Skeletal muscle tissue (tissue), 3 donors: ENCODE measurements at regions not wholly inside any gene's neighbourhood (a gene's known extent, or its start where the extent isn't known, plus 50 kb on each side); places are given as distances from the start of the nearest gene placed in this dataset.

Experiments used
- H3K27ac ChIP-seq: one replicate; pipeline ENCODE4 v1.7.0; 2013; ENCODE audit warnings: mild to moderate bottlenecking, low read depth, low read length, inconsistent platforms
- H3K27me3 ChIP-seq, 3 donors: one replicate each; pipeline ENCODE4 v1.7.0; 2013; ENCODE audit warnings: low read length in 3 of 3; ENCODE audit not compliant: control insufficient read depth in 3 of 3, insufficient read depth in 3 of 3
- H3K36me3 ChIP-seq, 3 donors: one replicate each; pipeline ENCODE4 v1.7.0; 2013; ENCODE audit warnings: low read length in 3 of 3; ENCODE audit not compliant: control insufficient read depth in 3 of 3, insufficient read depth in 3 of 3
- H3K4me1 ChIP-seq, 3 donors: one replicate each; pipeline ENCODE4 v1.7.0; 2013; ENCODE audit warnings: low read length in 3 of 3, mild to moderate bottlenecking in 3 of 3; ENCODE audit not compliant: control insufficient read depth in 3 of 3, insufficient read depth in 3 of 3
- H3K4me3 ChIP-seq, 3 donors: one replicate each; pipeline ENCODE4 v1.7.0; 2013; ENCODE audit warnings: low read length in 3 of 3
- H3K9ac ChIP-seq, 3 donors: one replicate each; pipeline ENCODE4 v1.7.0; 2013; ENCODE audit warnings: low read length in 3 of 3, mild to moderate bottlenecking in 3 of 3, moderate library complexity in 2 of 3, low read depth in 1 of 3
- H3K9me3 ChIP-seq, 3 donors: one replicate each; pipeline ENCODE4 v1.7.0; 2013; ENCODE audit warnings: low read length in 3 of 3; ENCODE audit not compliant: control insufficient read depth in 3 of 3
- donor health status: Osteomylitis.

DNA sequence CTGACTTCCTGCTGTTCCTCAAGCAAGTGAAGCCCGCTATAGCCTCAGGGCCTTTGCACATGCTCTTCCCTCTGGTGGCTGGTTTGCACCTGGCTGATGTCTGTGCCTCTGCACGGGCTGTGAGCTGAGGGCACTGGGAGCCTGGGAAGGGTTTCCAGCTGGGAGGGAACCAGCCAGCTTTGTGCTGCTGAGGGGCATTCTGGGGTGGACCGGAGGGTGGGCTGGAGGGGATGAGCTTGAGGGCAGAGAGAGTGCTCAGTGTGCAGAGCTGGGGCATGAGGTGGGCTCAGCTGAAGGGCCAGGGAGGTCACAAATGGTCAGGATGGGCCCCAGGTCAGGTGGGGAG is 305.7 kb downstream of the MATN1 start:
- no peak overlapping the region for H3K4me3 ChIP-seq
- H3K27ac ChIP-seq, result no peak overlapping the region
- H3K9me3 ChIP-seq, result no peaks in the 10 kb centered on the region
- H3K9ac ChIP-seq, result no peak overlapping the region
- peaks cover 3 to 21% (median 15%) of the 10 kb centered on the region in 3 donors for H3K27me3 ChIP-seq
- no peaks in the 10 kb centered on the region for H3K36me3 ChIP-seq
- H3K4me1 ChIP-seq, result no peaks in the 10 kb centered on the region

DNA sequence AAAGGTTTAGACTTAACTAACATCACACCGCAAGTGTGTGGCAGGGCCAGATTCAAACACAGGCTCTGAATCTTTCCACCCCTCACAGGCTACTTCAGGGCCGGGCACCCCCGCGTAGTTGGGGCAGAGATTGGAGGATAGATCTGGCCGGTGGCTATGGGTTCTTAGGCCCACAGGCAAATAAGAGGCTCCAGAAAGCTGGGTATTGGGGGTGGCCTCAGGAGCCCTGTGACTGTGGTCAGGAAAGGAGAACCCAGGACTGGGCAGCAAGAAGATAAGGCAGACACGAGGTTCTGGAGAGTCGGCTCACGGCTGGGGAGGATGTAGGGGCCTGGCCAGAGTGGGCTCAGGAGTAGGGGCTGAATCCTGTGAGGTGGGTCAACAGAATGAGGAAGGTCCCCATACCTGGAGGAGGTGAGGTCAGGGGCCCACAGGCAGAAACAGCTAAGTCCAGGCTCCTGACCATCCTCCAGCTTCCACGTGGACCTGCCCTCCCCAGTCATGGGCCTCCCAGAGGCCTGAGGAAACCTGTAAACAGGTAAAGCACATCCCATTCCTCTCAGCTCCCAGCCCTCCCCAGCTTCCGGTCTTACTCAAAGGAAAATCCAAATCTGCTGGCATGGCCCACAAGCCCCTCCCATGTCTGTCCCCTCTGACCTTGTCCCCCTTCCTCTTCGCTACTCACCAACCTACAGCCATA is 306.2 kb downstream of the MATN1 start:
- Histone ChIP-seq H3K9ac (no peak overlapping the region), H3K4me3 (no peak overlapping the region), H3K36me3 (no peaks in the 10 kb centered on the region), H3K27me3 (peaks cover 3 to 23% (median 13%) of the 10 kb centered on the region in 3 donors), H3K4me1 (peaks cover 0 to 5% (median 0%) of the 10 kb centered on the region in 3 donors), H3K27ac (no peak overlapping the region), H3K9me3 (no peaks in the 10 kb centered on the region)

- H3K4me3 ChIP-seq, result no peak overlapping the region
- H3K4me1 ChIP-seq, result peaks cover 0 to 7% (median 0%) of the 10 kb centered on the region in 3 donors
- H3K9ac ChIP-seq, result no peak overlapping the region
- peaks cover 1 to 19% (median 8%) of the 10 kb centered on the region in 3 donors for H3K27me3 ChIP-seq
- H3K27ac ChIP-seq, result no peak overlapping the region
- no peaks in the 10 kb centered on the region for H3K36me3 ChIP-seq
- H3K9me3 ChIP-seq, result no peaks in the 10 kb centered on the region
Observed at GRCh38 chr1:30416221-30416820, 307.1 kb downstream of the MATN1 start.

GRCh38 chr1:30415171-30415940 is 308.0 kb downstream of the MATN1 start:
- H3K9me3 ChIP-seq, result no peaks in the 10 kb centered on the region
- H3K9ac ChIP-seq, result no peak overlapping the region
- H3K27me3 ChIP-seq, result peaks cover 0 to 17% (median 6%) of the 10 kb centered on the region in 3 donors
- no peak overlapping the region for H3K27ac ChIP-seq
- no peaks in the 10 kb centered on the region for H3K36me3 ChIP-seq
- H3K4me1 ChIP-seq, result peaks cover 0 to 7% (median 0%) of the 10 kb centered on the region in 3 donors
- H3K4me3 ChIP-seq, result no peak overlapping the region

- Histone ChIP-seq H3K27ac (no peak overlapping the region), H3K36me3 (no peaks in the 10 kb centered on the region), H3K4me1 (peaks cover 0 to 7% (median 0%) of the 10 kb centered on the region in 3 donors), H3K9me3 (no peaks in the 10 kb centered on the region), H3K4me3 (no peak overlapping the region), H3K9ac (no peak overlapping the region), H3K27me3 (peaks cover 0 to 17% (median 5%) of the 10 kb centered on the region in 3 donors)
Observed at GRCh38 chr1:30414851-30415165, 308.6 kb downstream of the MATN1 start.

- H3K36me3 ChIP-seq, result no peaks in the 10 kb centered on the region
- peaks cover 0 to 17% (median 9%) of the 10 kb centered on the region in 3 donors for H3K27me3 ChIP-seq
- H3K4me1 ChIP-seq, result peaks cover 0 to 7% (median 0%) of the 10 kb centered on the region in 3 donors
- H3K9me3 ChIP-seq, result no peaks in the 10 kb centered on the region
- H3K27ac ChIP-seq, result no peak overlapping the region
- no peak overlapping the region for H3K4me3 ChIP-seq
- no peak overlapping the region for H3K9ac ChIP-seq
Observed at GRCh38 chr1:30414086-30414850, 309.1 kb downstream of the MATN1 start.

- peaks cover 0 to 7% (median 0%) of the 10 kb centered on the region in 3 donors for H3K4me1 ChIP-seq
- H3K36me3 ChIP-seq, result no peaks in the 10 kb centered on the region
- no peak overlapping the region for H3K27ac ChIP-seq
- H3K9ac ChIP-seq, result no peak overlapping the region
- no peaks in the 10 kb centered on the region for H3K9me3 ChIP-seq
- peaks cover 0 to 17% (median 9%) of the 10 kb centered on the region in 3 donors for H3K27me3 ChIP-seq
- no peak overlapping the region for H3K4me3 ChIP-seq
Observed at GRCh38 chr1:30413606-30414005, 309.8 kb downstream of the MATN1 start.

GRCh38 chr1:30413111-30413440 is 310.3 kb downstream of the MATN1 start:
- H3K9me3 ChIP-seq, result no peaks in the 10 kb centered on the region
- peaks cover 0 to 7% (median 0%) of the 10 kb centered on the region in 3 donors for H3K4me1 ChIP-seq
- H3K4me3 ChIP-seq, result no peak overlapping the region
- H3K36me3 ChIP-seq, result no peaks in the 10 kb centered on the region
- peaks cover 0 to 17% (median 11%) of the 10 kb centered on the region in 3 donors for H3K27me3 ChIP-seq
- H3K27ac ChIP-seq, result no peak overlapping the region
- no peak overlapping the region for H3K9ac ChIP-seq

DNA sequence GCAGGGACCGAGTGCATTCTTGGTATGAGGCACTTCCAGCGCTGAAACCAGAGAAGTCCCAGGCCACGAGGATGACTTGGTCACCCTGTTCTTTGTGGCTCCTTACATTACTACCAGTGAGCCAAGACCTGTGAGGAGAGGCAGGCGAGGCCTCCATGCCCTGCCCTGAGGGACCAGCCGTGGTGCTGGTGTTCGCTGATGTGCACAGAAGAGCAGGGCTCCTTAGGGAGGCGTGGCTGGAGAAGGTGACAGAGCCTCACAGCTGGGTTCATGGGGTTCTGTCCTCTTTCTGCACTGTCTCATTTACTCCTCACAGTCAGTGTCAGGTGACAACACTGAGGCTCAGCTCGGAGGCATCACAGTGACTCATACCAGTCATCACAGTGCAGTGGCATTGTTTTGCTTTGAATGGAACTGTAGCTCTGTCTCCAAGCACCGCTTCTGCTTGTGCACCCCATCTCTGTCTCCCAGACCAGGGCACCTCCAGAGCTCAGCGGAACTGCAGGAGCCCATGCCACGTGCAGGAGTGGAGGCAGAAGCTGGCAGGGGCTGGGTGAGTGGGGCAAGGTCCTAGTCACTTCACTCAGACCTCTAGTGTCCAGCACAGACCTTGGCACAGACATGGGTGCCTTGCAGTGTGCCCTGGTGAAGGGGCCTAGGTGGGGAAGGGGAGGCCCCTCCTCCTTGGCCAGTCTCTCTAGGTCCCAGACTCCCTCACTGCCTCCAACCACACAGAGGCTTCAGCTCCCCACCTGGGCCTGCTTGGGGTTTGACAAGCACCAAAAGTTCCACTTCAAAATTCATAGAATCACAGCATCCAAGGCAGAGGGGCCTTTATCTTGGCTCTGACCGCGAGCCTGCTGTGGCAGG is 310.9 kb downstream of the MATN1 start:
- Histone ChIP-seq H3K9ac (no peak overlapping the region), H3K36me3 (no peaks in the 10 kb centered on the region), H3K4me1 (peaks cover 0 to 7% (median 0%) of the 10 kb centered on the region in 3 donors), H3K27me3 (peaks cover 0 to 18% (median 15%) of the 10 kb centered on the region in 3 donors), H3K27ac (no peak overlapping the region), H3K9me3 (no peaks in the 10 kb centered on the region), H3K4me3 (no peak overlapping the region)
